Endodermal cell (in vitro differentiated cells): ENCODE measurements at regions not wholly inside any gene's neighbourhood (a gene's known extent, or its start where the extent isn't known, plus 50 kb on each side); places are given as distances from the start of the nearest gene placed in this dataset.

Source experiments
- DNase-seq: peaks from one replicate; pipeline ENCODE4 v3.0.0-alpha.2; 2017
- H3K27ac ChIP-seq: 2 replicates; pipeline ENCODE4 v1.5.1; 2013; ENCODE audit warnings: mild to moderate bottlenecking, low read depth, low read length, moderate library complexity
- H3K27me3 ChIP-seq: 2 replicates; pipeline ENCODE4 v1.6.1; 2013; ENCODE audit warnings: mild to moderate bottlenecking, low read length, moderate library complexity; ENCODE audit not compliant: insufficient read depth, control insufficient read depth, poor library complexity, severe bottlenecking
- H3K36me3 ChIP-seq: 2 replicates; pipeline ENCODE4 v1.7.0; 2013; ENCODE audit warnings: mild to moderate bottlenecking, low read length, moderate library complexity; ENCODE audit not compliant: control insufficient read depth, insufficient read depth
- H3K4me1 ChIP-seq: one replicate; pipeline ENCODE4 v1.7.0; 2013; ENCODE audit warnings: low read length; ENCODE audit not compliant: control insufficient read depth, insufficient read depth
- H3K4me3 ChIP-seq: 2 replicates; pipeline ENCODE4 v1.5.1; 2013; ENCODE audit warnings: mild to moderate bottlenecking, low read length, moderate library complexity
- H3K9ac ChIP-seq: 2 replicates; pipeline ENCODE4 v1.6.1; 2013; ENCODE audit warnings: mild to moderate bottlenecking, low read length, moderate library complexity; ENCODE audit not compliant: poor library complexity, severe bottlenecking; ENCODE audit errors: extremely low read depth
- H3K9me3 ChIP-seq: 2 replicates; pipeline ENCODE4 v1.6.1; 2013; ENCODE audit warnings: mild to moderate bottlenecking, low read length, moderate library complexity; ENCODE audit not compliant: control insufficient read depth
- H3K27ac Mint-ChIP-seq: 2 replicates; pipeline ENCODE4 v1.8.0; 2020; ENCODE audit warnings: mixed read lengths
- H3K27me3 Mint-ChIP-seq: 2 replicates; pipeline ENCODE4 v1.8.0; 2021; ENCODE audit warnings: mild to moderate bottlenecking, mixed read lengths; ENCODE audit not compliant: insufficient read depth
- H3K36me3 Mint-ChIP-seq: 2 replicates; pipeline ENCODE4 v1.8.0; 2020; ENCODE audit warnings: low read depth, mixed read lengths
- H3K4me1 Mint-ChIP-seq: 2 replicates; pipeline ENCODE4 v1.8.0; 2020; ENCODE audit warnings: mixed read lengths
- H3K4me3 Mint-ChIP-seq: 2 replicates; pipeline ENCODE4 v1.8.0; 2020; ENCODE audit warnings: mild to moderate bottlenecking, moderate library complexity, mixed read lengths
- H3K9me3 Mint-ChIP-seq: 2 replicates; pipeline ENCODE4 v1.8.0; 2020; ENCODE audit warnings: mild to moderate bottlenecking, mixed read lengths
- WGBS, 2 experiments: methylation state at CpG; one replicate each; pipeline versions ENCODE4 v1.1.5 to v1.1.7; 2013; ENCODE audit warnings: missing lambda C conversion rate in 2 of 2, mixed read lengths in 1 of 2; ENCODE audit not compliant: insufficient coverage in 1 of 2, insufficient read length in 1 of 2; 5-methylcytosine and 5-hydroxymethylcytosine counted together
- TF ChIP-seq, protein P1 (sequence below): fragments of 200-600 bp; sonication (generic); conservative IDR thresholded peaks from 2 replicates; pipeline ENCODE4 v1.5.0; 2021; ENCODE audit warnings: antibody characterized with exemption, mild to moderate bottlenecking

DNA sequence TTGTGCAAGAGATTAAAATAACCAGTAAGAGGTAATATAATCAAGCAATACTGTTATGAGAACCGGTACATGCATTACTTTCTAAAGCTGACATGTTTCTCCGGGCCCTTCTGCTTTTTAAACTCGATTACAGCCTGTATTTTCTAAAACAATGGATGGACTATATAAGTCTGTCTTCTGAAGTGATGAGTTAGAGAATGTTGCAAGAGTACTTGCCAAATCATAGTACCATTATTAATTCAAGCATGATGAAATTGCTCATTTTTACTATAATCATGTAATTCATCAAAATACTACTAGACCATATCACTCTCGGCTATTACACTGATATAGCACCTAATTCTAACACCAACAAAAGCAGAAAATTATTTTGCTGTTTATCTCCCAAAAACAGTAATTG lies 1240.3 kb upstream of the ACVR2A start:
- H3K9ac ChIP-seq, result no peak overlapping the region
- TF ChIP-seq, protein P1, sequence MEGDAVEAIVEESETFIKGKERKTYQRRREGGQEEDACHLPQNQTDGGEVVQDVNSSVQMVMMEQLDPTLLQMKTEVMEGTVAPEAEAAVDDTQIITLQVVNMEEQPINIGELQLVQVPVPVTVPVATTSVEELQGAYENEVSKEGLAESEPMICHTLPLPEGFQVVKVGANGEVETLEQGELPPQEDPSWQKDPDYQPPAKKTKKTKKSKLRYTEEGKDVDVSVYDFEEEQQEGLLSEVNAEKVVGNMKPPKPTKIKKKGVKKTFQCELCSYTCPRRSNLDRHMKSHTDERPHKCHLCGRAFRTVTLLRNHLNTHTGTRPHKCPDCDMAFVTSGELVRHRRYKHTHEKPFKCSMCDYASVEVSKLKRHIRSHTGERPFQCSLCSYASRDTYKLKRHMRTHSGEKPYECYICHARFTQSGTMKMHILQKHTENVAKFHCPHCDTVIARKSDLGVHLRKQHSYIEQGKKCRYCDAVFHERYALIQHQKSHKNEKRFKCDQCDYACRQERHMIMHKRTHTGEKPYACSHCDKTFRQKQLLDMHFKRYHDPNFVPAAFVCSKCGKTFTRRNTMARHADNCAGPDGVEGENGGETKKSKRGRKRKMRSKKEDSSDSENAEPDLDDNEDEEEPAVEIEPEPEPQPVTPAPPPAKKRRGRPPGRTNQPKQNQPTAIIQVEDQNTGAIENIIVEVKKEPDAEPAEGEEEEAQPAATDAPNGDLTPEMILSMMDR, result no peak
- H3K4me3 ChIP-seq, result no peak overlapping the region
- Mint-ChIP-seq H3K4me3 (no peak overlapping the region), H3K9me3 (no peaks in the 10 kb centered on the region), H3K27me3 (no peaks in the 10 kb centered on the region), H3K27ac (no peak overlapping the region), H3K36me3 (no peaks in the 10 kb centered on the region), H3K4me1 (no peaks in the 10 kb centered on the region)
- 98 to 100% methylated on average over 2 to 4 of the region's 4 CpGs for WGBS, 2 experiments
- no peak overlapping the region for H3K27ac ChIP-seq
- no peak for DNase-seq
- no peaks in the 10 kb centered on the region for H3K9me3 ChIP-seq
- H3K27me3 ChIP-seq, result no peaks in the 10 kb centered on the region
- H3K36me3 ChIP-seq, result no peaks in the 10 kb centered on the region
- no peaks in the 10 kb centered on the region for H3K4me1 ChIP-seq

DNA sequence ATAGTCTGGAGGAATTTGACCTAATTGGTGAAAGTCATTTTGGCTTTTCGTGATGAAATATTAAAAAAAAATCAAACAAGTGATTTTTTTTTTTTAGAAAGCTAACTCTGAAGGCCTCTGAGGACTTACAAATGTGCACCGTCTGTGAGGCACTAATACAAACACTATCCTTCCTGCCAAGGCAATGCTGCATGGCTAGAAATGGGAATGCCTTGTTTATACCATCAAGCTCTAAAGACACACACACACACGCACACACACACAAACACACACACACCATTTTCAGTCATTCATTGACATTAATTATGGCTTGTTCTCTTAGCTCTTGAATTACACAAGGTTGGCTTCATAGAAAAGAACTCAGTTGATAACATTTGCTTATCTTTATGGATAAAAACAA lies 1242.0 kb upstream of the ACVR2A start:
- Histone ChIP-seq H3K4me3 (no peak overlapping the region), H3K27me3 (no peaks in the 10 kb centered on the region), H3K9me3 (no peaks in the 10 kb centered on the region), H3K9ac (no peak overlapping the region), H3K36me3 (no peaks in the 10 kb centered on the region), H3K4me1 (no peaks in the 10 kb centered on the region), H3K27ac (no peak overlapping the region)
- DNase-seq, result no peak
- TF ChIP-seq, protein P1, result no peak
- 90 to 100% methylated on average over 1 to 3 of the region's 3 CpGs for WGBS, 2 experiments
- no peaks in the 10 kb centered on the region for H3K4me1 Mint-ChIP-seq
- H3K27ac Mint-ChIP-seq, result no peak overlapping the region
- no peaks in the 10 kb centered on the region for H3K36me3 Mint-ChIP-seq
- H3K4me3 Mint-ChIP-seq, result no peak overlapping the region
- no peaks in the 10 kb centered on the region for H3K27me3 Mint-ChIP-seq
- no peaks in the 10 kb centered on the region for H3K9me3 Mint-ChIP-seq

DNA sequence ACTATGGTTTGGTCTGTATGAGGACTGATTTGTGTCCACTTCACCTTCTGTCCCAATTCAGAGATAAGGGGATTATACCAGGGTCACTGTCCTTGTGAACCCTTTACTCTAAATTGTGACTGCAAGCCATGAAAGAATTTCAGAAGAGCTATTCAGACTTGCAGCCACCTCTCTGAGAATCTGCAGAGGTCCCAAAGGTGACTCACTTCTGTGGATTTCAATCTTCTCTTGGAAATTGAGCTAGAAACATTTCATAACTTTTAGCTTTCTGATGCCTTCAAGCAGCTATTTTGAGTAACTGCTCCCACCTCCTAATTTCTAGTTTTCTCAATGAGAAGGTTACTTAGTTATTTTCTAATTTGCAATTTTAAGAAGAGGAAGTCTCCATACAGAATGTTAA lies 1242.4 kb upstream of the ACVR2A start:
- Histone ChIP-seq H3K36me3 (no peaks in the 10 kb centered on the region), H3K27ac (no peak overlapping the region), H3K9ac (no peak overlapping the region), H3K9me3 (no peaks in the 10 kb centered on the region), H3K4me3 (no peak overlapping the region), H3K4me1 (no peaks in the 10 kb centered on the region), H3K27me3 (no peaks in the 10 kb centered on the region)
- H3K27me3 Mint-ChIP-seq, result no peaks in the 10 kb centered on the region
- H3K27ac Mint-ChIP-seq, result no peak overlapping the region
- TF ChIP-seq, protein P1, result no peak
- no peaks in the 10 kb centered on the region for H3K36me3 Mint-ChIP-seq
- no peak overlapping the region for H3K4me3 Mint-ChIP-seq
- no peaks in the 10 kb centered on the region for H3K9me3 Mint-ChIP-seq
- no peak for DNase-seq
- no peaks in the 10 kb centered on the region for H3K4me1 Mint-ChIP-seq
